ENCODE measurements at regions not wholly inside any gene's neighbourhood (a gene's known extent, or its start where the extent isn't known, plus 50 kb on each side); places are given as distances from the start of the nearest gene placed in this dataset.

- DNase-seq, result peak; percentile 12
Observed at GRCh38 chr13:74040200-74040599, 94.0 kb downstream of the KLF12 start.

DNA sequence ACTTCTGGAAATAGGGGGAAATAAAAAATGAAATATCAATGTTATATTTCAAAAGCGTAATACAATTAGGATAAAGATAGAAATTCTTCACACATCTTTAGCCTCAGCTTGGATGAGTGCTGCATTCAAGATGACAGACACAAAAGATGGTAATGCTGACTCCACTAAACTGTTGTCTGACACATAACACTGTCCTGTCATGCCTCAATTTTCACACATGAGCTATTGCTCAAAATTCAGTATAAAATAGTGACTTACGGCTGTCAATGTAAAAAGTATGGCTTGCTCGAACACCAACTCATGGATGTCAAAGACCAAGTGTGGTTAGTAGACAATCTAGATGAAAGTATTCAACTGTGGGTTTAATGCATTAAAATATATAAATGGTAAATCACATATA lies 94.5 kb downstream of the KLF12 start:
- no peak for DNase-seq

- DNase-seq, result no peak
Observed at GRCh38 chr13:74039154-74039553, 95.0 kb downstream of the KLF12 start.

DNA sequence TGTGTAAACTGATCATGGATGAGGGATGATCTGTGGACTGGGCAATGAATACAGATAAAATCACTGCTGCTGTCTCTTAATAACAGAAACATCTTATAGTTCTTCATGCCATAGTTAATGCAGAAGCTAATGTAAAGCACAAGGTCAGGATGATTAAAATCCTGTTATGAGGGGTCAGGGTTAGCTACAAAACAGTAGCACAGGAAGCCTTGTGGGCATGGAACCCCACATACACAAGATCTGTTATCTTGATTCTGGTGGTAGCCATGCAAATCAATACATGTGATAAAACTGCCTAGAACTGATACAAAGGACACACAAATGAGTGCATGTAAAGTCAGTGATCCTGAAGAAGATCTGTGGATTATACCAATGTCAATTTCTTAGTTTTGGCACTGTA lies 96.4 kb downstream of the KLF12 start:
- DNase-seq, result no peak

DNA sequence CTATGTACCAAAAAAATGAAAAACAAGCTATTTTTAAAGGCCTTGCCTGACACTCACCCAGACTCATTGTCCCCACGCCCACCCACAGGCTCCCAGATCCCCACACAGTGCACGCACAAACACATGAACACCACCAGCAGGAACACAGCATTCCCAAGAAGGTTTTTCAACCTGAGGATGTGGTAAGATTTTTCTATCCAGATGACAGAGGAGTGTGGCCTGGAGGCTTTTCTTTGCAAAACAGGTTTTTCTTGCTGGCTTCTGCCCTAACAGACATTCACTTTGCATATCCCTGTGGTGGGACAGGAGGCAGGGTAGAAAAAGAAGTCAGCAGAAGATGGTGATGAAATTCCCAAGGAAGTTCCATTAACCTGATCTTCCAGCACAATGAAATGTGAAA lies 97.8 kb downstream of the KLF12 start:
- no peak for DNase-seq

DNA sequence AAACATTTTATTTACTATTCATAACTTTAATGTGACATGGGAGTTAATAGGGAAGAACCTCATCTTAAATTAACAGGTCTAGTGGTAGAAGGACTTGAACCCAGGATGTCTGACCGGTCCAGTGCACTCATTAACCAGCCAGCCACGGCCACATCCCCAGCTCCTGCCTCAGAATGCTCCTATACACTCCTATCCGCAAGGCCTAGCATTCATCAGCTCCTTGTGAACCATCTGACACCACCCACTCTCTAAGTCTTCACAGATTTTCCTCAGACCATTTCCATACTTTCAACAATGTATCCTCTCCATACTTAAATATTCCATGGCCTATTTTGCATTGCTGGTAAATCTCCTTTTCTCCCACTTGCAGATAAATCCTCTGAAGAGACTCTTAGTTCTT lies 98.3 kb downstream of the KLF12 start:
- no peak for DNase-seq

- DNase-seq, result no peak
Observed at GRCh38 chr13:74032325-74032724, 101.9 kb downstream of the KLF12 start.

GRCh38 chr13:74027161-74027779 lies 106.9 kb downstream of the KLF12 start:
- no peak for DNase-seq

GRCh38 chr13:74026753-74027152 lies 107.5 kb downstream of the KLF12 start:
- DNase-seq, result no peak

DNA sequence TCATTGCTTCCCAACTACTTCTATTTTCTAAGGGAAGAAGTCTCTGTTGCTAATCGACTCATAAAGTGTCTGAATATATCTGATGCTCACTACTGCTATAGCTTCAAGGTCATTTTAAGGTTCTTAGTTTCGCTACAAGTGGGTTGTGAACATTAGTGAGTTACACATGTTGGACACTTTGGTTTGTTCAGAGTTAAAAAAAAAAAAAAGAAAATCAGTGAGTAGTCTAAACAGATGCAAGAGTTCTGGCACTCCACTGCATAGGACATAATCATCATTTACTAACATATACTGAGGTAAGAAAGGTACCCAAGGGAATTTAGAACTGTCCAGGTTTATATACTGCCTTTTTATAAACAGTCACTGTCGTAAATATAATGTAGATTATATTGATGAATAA lies 108.8 kb downstream of the KLF12 start:
- DNase-seq, result no peak

- no peak for DNase-seq
Observed at GRCh38 chr13:74024856-74025255, 109.3 kb downstream of the KLF12 start.

- DNase-seq, result no peak
Observed at GRCh38 chr13:74024314-74024713, 109.9 kb downstream of the KLF12 start.

DNA sequence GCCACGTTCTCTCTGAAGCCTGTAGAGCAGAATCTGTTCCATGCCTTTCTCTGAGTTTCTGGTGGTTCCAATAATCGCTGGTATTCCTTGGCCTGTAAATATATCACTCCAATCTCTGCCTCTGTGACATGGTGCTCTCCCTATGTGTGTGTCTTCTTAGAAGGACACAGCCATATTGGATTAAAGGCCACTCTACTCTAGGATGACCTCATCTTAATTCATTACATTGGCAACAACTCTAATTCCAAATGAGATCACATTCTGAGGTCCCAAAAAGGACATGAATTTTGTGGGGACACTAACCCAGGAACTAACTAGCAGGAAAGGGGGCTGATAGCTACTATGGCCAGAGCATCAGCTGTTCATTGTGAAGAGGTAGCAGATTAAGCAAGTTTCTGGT lies 110.7 kb downstream of the KLF12 start:
- no peak for DNase-seq

GRCh38 chr13:74021505-74021904 lies 112.7 kb downstream of the KLF12 start:
- DNase-seq, result no peak

DNA sequence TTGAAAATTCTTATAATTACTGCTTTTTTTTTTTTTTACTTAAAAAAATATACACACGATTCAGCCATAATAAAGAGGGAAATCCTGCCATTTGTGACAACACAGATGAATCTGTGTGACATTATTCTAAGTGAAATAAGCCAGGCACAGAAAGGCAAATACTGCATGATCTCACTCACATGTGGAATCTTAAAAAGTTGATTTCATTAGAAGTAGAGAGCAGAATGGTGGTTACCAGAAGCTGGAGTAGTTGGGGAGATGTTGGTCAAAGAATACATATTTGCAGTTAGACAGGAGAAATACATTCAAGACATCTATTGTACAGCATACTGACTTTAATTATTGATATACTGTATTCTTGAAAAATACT lies 116.2 kb downstream of the KLF12 start:
- DNase-seq, result no peak

DNA sequence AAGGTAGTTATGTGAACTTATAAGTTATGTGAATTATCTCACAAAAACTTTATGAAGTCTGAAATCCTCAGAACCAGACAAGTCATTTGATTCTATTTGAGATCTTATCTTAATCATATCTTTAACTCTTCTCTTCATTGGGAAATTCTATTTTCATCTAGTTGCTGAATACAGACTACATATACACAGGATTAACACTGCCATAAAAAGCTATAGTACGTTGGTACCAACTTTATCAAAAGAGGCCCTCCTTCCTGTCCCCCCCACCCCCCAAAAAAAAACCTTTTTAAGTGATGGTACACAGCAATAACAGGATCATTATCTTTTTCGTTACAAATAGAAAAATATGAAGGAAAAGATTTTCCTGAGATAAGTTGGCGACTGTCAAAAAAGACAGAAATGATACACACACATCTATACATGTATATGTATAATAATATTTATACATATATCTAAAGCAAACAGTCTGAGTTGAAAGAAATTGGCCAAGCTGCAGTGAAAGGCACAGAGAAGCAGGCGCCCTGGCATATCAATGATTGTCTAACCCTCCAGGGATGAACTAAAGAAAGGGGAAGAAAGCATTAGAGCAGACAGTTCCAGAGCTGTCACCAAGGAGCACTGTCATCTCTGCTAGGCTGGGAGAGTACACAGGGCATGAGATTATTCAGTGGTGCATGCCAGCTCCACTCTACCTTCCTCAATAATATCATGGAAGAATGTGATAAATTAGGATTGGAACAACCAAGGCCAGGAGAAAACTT lies 116.7 kb downstream of the KLF12 start:
- DNase-seq, result no peak

DNA sequence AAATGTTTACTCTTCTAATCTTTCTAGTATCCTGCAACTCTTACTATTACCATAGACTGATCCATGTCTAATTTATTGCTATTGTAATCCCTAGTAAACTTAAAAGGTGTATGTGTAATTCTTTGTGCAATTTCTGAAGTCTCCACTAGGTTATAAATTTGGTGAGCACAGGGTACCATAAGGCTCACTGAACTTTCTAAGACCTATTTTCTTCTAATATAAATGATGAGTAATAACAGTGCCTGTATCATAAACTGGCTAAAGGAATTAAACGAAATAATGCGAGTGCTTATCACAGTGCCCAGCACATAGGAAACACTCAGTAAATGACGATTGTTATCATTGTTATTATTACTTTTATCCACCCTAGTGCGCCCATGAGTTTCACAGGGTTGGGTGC lies 119.1 kb downstream of the KLF12 start:
- DNase-seq, result no peak

- DNase-seq, result no peak
Observed at GRCh38 chr13:74009100-74009668, 125.0 kb downstream of the KLF12 start.

- DNase-seq, result no peak
Observed at GRCh38 chr13:74006666-74007065, 127.5 kb downstream of the KLF12 start.

- no peak for DNase-seq
Observed at GRCh38 chr13:74005320-74006157, 128.7 kb downstream of the KLF12 start.

- no peak for DNase-seq
Observed at GRCh38 chr13:74004109-74004508, 130.1 kb downstream of the KLF12 start.

GRCh38 chr13:74003374-74003773 lies 130.8 kb downstream of the KLF12 start:
- no peak for DNase-seq

DNA sequence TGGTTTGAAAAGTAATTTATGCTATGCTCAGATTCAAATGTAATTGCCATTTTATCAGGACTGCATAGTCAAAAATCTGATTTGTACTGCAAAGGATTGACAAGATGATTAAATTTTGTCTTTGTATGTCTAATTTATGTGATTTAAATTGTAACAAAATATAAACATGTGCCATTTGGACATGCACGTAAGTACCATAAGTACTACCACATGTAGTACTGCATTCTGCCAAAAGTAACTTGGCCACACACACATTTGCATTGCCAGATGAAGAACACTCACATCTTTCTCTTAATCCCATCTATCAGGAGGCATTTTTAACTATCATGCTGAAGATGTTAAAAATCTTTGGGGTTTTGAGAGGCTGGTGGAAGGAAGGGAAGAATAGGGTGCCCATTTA lies 133.3 kb downstream of the KLF12 start:
- no peak for DNase-seq

- DNase-seq, result no peak
Observed at GRCh38 chr13:73998631-73999030, 135.6 kb downstream of the KLF12 start.
